GM21381 (cell line): ENCODE measurements at regions not wholly inside any gene's neighbourhood (a gene's known extent, or its start where the extent isn't known, plus 50 kb on each side); places are given as distances from the start of the nearest gene placed in this dataset.

Source experiments
- ATAC-seq: cut with Tn5 transposase; IDR thresholded peaks from one replicate; pipeline ENCODE4 v1.9.1; 2021; ENCODE audit warnings: mild to moderate bottlenecking, moderate library complexity; ENCODE audit not compliant: unreplicated experiment

DNA sequence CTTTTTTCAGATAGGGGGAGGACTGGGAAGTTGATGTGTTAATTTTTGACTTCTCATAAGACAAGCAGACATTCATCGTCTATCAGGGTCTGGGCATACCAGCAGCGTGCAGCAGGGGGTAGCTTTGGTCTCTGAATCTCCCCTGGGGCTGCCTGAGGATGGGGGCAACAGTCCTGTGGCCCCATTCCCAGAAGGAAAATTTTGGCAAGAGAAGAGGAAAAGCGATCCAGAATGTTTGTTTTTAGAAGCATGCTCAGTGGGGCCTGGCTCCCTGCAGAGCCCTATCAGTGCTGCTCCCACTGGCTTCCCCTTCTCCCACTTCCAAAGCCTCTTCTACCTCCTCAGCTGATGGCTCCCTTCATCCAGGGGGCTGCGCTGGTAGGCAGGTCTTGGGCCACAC, 194.8 kb upstream of the IL12B start:
- ATAC-seq, result no peak

DNA sequence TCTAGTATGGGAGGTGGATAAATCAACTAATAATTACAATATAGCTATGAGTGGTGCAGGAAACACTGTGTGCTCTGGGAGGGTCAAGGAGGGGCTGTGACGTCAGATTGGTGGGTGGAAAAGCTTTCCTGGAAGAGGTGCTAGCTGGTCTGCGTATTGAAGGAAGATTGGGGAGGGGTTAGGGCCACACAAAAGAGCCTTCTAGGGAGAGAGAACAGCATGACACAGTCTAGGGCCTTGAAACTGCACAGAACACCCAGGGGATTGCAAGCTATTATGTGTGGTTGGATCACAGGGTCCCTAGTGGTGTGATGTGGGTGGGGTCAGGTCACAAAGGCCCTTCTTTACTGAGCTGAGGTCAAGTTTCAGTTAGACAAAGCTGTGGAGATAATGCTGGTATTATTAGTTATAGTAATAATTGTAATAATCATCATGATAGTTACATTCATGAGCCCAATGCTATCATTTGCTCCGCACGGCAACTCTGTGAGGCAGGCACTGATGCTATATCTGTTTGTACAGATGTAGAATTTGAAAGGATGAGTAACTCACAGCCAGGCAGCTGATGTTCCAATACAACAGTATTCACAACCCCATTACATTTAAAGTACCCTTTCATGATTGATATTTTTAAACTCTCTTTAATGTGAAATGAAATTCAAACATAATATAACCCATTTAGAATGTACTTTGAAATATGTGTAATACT, 197.4 kb upstream of the IL12B start:
- no peak for ATAC-seq

DNA sequence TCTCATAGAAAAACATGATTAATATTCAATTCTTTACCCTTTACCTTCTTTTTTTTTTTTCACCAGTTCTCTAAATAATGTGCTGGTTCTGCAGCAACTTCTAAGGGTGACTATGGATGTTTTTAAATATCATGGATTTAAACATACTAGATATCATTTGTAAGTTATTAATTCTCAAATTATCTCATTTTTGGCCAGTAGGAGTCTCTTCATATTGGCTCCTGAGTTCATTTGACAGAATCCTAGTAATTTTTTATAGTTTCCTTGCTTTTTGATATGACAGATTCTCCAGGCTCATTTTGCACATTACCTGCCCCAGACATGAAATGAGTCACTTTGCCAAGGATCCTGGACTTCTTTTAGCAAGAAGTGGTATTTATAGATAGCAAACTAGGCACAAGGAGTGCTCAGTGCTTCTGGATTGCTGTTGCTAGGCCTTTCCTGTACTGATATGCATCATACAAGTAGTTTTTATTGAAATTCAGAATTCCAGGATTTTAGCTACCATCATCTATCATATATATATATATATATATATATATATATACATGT, 201.3 kb upstream of the IL12B start:
- no peak for ATAC-seq

DNA sequence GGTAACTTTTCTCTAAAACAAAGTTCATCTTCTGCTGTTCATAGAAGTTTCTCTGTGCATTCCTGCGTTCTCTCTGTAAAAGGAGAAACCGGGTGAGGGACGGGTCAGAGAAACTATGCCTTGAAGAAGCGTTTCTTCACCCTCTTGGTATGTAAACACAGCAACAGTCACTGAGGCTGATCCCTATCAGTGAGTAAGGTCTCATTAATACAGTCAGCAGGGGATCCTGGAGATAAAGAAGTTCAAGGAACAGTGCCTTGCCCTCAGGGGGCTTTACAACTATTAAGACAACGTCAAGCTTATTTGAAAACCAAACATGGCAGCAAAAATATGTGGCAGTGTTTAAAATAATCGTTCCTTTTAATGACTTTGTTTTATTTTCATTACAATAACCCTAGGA, 202.9 kb upstream of the IL12B start:
- ATAC-seq, result no peak

DNA sequence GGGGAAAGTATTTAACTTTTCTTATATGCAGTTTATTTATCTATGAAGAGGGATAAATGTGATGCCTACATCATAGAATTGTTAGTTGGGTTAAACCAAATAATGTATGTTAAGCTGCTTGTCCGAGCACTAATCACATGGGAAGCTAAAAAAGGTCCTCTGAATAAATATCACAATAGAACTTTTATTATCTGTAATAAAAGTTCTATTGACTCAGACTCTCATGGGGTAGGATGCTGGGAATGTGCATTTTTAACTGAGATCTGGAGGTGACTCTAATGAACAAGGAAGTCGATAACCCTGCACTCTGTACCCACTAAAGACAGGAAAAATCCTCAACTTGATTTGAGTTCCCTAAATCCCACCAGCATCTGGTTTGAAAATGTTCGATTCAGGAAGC, 205.9 kb upstream of the IL12B start:
- ATAC-seq, result no peak

DNA sequence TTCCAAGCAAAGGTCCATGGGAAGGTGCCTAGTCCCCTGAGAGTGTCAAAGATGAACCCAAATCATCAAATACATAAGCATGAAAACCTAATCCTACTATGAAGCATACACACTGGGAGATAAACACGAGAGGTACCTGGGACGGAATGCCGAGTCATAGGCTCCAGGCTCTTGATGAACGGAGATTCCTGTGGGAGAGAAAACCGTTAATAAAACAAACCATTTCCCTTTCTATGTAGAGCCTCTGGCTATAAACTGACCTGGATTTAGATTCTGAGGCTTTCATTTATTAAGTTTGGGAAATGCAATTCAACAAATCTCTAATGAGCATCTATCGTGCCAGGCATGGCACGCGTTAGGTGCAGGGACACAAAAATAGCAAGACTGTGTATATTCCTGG, 206.4 kb upstream of the IL12B start:
- no peak for ATAC-seq

DNA sequence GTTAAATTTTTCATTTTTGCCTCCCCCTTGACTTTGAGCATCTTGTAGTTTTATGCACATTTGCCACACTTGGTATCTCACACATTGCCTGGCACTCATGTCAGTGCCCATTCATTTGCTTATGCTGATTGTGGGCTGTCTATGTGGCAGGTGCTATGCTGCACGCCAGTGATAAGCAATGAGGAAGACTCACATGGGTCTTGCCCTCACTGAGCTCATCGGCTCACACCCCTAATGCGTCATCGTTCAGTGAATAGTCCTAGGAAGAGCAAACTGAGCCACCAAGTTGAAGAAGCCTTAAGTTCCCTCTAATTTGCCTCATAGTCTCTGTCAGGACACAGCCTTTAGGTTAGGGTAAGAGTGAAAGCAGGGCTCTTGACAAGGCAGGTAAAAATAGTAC, 209.4 kb upstream of the IL12B start:
- ATAC-seq, result no peak

DNA sequence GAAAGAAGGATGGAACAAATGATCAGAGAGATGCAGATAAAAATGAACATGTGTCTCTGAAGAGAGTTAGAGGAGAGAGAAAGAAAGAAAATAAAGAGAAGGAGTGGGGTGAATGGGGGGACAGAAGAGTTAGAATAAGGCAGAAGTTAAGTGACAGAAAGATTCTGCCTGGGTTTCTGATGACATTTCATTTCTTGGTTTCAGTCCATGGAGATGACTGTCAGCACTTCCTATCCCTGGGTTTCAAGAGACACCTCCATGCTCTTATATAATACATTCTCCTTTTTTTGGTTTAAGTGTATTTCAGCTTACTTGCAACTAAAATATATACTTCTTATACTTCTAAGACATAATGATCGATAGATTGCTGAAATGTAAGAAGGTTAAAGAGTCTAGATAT, 213.0 kb upstream of the IL12B start:
- ATAC-seq, result no peak

DNA sequence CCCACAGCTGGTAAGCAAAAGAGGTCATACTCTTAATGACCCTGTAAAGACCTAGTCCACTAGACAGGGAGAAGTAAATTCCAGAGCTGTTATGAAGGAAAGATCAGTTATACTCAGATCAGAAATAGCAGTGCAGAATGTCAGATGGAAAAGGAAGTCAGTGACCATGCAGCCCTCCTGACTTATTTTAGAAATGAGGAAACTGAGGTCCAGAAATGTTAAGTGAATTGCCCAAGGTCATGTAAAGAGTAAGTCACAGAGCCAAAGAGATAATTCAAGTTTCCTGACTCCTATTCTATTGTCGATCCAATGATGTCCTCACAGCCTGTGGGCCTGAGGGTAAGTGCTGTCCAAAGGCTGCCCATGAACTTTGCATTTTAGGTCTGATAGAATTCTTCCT, 214.9 kb upstream of the IL12B start:
- ATAC-seq, result no peak

DNA sequence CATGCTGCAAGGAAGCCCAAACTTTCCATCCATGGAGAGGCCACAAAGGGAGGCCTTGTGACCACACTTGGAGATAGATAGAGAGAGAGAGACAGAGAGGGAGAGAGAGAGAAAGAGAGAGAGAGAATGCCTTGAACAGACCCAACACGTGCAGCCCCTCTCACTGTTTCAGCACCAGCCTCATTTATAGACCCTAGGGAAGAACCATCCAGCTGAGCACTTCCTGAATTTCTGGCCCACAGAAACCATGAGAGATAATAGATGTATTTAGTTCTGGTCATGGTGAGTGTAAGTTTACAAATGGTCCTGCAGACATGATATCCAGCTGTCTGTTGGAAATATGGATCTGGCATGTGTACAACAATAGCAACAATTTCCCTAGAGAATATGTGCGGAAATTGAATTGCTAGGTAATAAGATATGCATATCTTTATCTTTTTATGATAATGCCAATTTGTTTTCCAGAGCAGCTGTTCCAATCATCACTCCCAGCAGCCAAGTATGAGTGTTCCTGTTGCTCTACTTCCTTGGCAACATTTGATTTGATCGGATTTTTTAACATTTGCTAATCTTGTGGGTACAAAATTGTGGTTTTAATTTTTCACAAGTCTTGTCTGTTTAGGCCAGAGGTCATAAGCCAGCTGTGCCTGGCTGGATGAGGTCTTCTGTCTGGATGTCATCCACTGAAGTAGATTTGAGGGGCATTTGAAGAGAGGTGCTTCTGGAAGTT, 217.3 kb upstream of the IL12B start:
- ATAC-seq, result no peak

DNA sequence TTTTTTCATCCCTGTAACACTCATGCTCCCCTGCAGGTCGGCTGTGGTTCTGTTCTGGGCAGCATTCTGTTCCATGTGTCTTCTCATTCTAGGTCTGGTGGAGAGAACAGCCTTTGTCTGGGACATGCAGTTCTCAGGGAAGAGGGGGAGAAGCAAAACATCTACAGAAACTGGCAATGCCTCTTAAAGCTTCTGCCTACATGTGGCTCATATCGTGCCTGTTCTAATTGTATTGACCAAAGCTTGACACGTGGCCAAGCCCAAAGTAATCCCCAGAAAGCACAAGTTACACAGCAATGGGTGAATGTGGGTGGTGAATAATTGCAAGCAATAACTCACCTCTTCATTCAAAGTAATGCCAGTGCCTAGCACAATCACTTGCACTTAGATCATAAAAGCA, 218.2 kb upstream of the IL12B start:
- ATAC-seq, result no peak

DNA sequence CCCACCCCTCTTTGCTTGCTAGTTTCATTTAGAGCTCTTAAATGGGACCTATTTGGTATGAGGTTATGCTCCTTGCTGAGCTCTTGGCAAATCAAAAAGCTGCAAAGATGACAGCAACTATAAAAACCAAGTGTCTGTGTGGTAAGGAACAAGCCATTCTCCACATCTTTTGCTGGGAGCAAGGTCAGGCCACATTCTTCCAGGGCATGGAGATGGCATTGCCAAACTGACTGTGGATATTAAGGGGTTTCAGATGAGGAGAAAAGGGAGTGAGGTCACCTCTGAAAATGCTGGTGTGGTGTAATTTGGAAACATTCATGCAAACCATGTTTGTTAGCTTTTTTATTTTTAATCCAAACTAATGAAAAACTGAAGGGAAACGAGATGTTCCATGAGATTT, 218.8 kb upstream of the IL12B start:
- ATAC-seq, result no peak

DNA sequence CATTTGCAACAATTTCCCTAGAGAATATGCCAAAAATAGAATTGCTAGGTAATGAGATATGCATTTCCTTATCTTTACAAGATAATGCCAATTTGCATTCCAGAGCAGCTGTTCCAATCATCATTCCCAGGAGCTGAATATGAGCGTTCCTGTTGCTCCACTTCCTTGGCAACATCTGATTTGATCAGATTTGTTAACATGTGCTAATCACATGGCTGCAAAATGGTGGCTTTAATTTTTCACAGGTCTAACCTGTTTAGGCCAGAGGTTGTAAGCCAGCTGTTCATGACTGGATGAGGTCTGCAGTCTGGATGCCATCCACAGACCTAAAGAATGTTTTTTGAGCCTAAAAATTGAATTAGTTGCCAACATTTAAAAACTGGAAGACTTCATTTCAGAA, 220.7 kb upstream of the IL12B start:
- ATAC-seq, result no peak

DNA sequence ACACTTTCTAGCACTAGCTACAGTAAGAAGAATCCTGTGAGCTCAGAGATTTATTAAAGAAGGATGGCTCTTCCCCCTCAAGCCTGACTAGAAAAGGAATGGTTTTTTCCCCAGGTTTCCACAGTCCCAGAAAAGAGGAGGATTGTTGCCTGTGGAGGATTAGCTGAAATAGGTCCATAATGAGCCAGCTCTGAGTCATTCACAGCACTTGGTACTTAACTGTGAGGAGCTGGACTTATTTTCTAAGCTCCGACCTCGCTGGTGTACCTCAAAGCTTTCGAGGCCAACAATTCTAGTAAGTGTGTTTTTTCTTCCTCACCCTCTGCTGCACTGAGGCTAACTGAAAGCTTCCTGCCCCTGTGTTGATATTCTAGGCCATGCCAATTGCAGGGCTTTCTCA, 222.5 kb upstream of the IL12B start:
- ATAC-seq, result no peak

DNA sequence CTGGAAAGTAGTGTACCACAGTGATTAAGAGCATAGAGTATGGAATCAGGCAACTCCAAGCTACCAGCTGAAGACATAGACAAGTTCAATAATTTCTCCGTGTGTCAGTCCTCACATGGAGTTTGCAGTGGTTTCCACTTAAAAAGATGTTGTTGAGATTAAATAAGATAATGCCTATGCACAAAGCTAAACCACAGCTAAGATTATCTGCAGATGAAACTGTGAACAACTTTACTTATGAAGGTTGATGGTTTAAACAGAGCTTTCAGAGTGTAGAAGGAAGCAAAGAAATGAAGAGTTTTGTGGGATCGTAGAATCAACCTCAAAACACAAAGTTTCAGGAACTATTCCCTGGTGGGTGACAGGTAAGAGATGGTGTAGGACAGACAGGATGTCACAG, 223.5 kb upstream of the IL12B start:
- no peak for ATAC-seq

DNA sequence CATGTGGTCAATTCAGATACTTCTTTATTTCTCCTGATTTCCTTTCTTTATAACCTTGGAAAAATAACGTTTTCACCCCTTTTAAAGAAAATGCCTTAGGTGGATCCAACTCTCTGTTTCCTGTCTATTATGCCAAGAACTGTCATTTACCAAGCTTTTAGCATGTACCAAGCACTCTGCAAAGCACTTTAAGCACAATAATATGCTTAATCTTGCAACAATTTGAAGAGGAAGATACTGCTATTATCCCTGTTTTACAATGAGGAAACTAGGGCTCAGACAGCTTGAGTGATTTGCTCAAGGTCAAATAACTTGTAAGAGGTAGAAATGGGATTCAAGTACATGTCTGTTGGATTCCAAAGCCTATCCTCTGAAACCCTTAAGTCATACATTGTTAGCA, 224.8 kb upstream of the IL12B start:
- ATAC-seq, result no peak

DNA sequence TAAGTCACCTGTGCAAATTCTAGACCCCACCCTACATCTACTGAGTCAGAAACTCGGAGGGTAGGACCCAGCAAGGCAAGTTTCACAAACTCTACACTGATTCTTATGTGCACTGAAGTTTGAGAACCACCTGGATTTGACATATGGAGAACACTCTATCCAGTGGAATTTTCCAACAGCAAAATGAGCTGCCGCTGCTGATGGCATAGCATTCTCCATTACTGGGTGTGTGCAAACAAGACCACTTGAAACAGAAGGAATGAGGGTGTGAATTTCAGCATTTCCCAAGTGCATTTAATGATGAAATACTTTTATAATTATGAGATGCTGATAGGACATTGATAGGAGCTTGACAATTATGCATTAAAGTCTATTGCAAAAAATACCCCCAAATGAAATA, 229.1 kb upstream of the IL12B start:
- ATAC-seq, result no peak

DNA sequence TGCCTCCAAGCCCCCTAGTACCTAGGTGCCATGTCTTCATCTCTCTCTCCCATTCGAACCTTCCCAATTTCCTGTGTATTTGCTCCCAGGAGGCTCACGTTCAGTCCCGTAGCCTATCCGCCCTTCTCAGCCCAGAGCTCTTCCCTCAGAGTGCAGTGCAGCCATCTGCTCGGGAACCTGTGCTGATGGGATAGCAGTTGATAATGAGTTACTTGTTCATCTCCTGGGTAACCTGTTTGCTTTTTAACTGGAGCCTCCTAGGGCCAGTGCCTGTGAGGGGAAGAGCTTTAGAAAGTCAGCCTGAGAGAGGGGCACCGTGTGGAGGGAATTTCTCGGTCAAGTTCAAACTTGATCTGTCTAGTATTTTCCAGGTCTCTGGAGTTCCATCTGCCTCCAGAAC, 229.8 kb upstream of the IL12B start:
- ATAC-seq, result no peak

DNA sequence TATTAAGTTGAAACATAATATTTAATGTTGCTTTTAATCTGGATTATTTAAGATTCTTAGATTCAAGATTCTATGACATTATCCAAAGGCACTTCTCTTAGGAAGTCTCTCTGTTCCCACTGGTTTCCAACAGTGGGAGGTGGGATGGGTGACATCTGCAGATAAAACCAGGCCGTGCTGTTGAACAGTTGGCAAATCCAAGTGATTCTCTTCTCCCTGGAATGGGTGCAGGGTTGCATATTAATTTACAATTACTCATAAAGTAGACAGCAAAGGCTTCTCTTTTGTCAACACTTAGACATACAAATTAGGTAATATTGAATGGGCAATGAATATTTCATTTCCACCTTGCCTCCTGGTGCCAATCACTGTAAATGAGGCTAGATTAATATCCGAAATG, 233.7 kb upstream of the IL12B start:
- no peak for ATAC-seq

DNA sequence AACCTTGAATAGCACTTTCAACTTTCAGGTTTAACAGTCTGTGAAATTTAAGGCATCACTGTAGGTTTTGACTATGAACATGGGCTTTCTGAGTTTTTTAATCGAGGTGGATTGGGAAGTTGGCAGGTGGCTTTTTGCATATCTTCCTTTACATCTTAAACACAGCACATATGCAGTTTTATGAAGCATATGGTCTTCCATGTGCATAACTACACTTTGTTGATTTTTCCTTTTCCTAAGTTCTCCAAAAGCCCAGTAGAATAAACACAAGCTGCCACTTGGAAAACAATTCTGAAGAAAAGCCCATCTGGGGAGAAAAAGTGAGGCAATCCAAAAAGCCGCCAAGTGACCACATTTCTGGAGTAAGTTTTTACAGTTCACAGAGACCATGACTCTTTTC, 236.5 kb upstream of the IL12B start:
- ATAC-seq, result no peak

DNA sequence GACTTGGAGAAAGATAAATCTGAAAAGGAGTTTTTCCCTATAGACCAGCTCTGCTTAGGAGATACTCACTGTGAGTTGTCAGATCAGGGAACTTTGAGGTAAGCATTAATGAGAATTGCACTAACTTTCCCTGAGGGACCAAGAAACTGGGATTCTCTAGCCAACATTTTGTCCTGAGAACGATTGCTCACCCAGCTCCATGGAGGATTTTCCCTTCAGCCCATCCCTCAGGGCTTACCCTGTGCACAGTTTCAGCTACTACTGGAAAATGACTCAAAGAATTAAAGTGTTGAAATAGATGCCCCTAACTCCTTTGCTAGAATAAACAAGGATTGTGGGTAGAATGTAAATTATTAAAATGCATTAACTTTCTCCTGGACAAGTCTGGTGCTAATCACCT, 237.2 kb upstream of the IL12B start:
- no peak for ATAC-seq

DNA sequence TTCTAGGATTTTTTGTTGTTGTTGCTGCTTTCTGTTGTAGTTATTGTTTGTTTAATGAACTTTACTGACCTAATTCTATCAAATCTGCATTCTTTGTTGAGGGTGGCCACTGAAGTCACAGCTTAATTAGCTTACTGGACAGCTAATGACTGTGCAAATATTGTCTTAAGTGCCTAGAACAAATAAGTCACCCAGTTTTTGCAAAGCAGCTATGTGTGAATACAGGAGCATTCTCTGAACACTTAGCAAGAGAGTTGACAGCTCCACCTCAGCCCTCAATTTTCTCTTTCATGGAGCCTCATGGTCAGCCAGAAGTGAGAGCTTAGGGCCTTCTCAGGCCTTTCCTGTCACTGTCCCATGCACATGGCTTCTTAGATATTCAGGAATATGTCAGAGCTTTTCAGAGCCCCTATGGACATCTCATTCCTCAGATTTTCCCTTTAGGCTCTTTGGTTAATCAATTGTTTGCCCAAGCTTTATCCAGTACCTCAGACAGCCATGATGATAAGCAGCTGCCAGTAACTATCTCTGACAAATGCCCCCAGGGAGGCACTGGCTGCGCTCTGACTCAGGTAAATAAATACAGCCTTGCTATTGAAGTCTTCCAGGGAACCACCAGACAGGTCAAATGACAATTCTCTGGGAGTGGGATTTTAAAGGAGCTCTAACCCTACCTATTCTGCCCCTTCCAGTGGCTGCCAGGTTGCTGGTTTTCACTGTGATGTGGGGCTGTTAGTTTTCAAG, 241.4 kb upstream of the IL12B start:
- ATAC-seq, result no peak
